ENCODE measurements at regions not wholly inside any gene's neighbourhood (a gene's known extent, or its start where the extent isn't known, plus 50 kb on each side); places are given as distances from the start of the nearest gene placed in this dataset.

DNA sequence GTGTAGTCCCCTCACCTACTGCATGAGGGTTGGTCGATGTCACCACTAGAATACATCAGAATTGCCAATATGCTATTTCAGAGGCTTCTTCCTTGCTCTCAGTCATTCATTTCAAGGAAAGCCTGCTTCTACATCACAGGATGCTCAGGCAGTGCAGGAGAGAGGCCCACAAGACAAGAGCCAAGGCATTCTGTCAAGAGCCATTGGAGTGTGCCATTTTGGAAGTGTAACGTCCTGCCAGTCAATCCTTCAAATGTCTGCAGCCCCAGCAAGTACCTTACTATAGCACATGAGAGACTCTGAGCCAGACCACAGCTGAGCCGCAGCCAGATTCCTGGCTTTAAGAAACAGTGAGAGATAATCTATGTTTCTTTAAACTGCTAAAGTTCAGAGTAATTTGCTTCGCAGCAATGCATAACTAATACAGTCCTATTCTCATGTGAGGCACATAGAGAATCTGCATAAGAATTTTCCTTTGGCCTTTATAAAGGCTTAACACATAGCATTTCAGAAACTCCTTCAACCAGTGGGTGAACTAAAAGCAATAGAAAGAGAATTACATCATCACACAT lies 166.5 kb upstream of the GNAI1 start:
- no peak for TF ChIP-seq POLR2A (IDR thresholded peaks at IDR 0.05)
- TF ChIP-seq, protein P1, sequence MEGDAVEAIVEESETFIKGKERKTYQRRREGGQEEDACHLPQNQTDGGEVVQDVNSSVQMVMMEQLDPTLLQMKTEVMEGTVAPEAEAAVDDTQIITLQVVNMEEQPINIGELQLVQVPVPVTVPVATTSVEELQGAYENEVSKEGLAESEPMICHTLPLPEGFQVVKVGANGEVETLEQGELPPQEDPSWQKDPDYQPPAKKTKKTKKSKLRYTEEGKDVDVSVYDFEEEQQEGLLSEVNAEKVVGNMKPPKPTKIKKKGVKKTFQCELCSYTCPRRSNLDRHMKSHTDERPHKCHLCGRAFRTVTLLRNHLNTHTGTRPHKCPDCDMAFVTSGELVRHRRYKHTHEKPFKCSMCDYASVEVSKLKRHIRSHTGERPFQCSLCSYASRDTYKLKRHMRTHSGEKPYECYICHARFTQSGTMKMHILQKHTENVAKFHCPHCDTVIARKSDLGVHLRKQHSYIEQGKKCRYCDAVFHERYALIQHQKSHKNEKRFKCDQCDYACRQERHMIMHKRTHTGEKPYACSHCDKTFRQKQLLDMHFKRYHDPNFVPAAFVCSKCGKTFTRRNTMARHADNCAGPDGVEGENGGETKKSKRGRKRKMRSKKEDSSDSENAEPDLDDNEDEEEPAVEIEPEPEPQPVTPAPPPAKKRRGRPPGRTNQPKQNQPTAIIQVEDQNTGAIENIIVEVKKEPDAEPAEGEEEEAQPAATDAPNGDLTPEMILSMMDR (IDR thresholded peaks at IDR 0.05 in 4 of 5, conservative IDR thresholded peaks at IDR 0.05 in 1 of 5) = no peak

Measured in gastrocnemius medialis (tissue), 4 donors.